ENCODE measurements at regions not wholly inside any gene's neighbourhood (a gene's known extent, or its start where the extent isn't known, plus 50 kb on each side); places are given as distances from the start of the nearest gene placed in this dataset.

- H3K4me2 ChIP-seq, result no peak overlapping the region
- no peaks in the 10 kb centered on the region for H3K4me1 ChIP-seq
- DNase-seq (ENCODE audit: low read depth in 1 of 2, low spot score in 1 of 2), result no peak
- ChIA-PET CTCF (no interaction called here), POLR2A (no interaction called here)
- ATAC-seq, result no peak
- TF ChIP-seq KDM1A (IDR thresholded peaks at IDR 0.05; ENCODE audit: low read depth) (no peak), RFX5 (IDR thresholded peaks at IDR 0.05) (no peak), ZSCAN20 (CRISPR knock-in tag; IDR thresholded peaks at IDR 0.05) (no peak), SREBF2 (IDR thresholded peaks at IDR 0.05) (no peak), EHF (CRISPR knock-in tag; IDR thresholded peaks at IDR 0.05) (no peak), HES2 (IDR thresholded peaks at IDR 0.05) (no peak), FOXS1 (CRISPR knock-in tag; IDR thresholded peaks at IDR 0.05) (no peak), ZNF302 (CRISPR knock-in tag; IDR thresholded peaks at IDR 0.05) (no peak), NFE2L2 (conservative IDR thresholded peaks at IDR 0.05; ENCODE audit: low read length) (no peak), POLR2AphosphoS2 (conservative IDR thresholded peaks at IDR 0.05; ENCODE audit: low read length) (no peak), EHMT2 (IDR thresholded peaks at IDR 0.05; ENCODE audit: low read depth) (no peak), FOSL2 (IDR thresholded peaks at IDR 0.05) (no peak), FOSL2 (CRISPR knock-in tag; IDR thresholded peaks at IDR 0.05) (no peak)
- no peaks in the 10 kb centered on the region for H3K9me3 ChIP-seq
- FAIRE-seq, result no peak
- H3K27ac ChIP-seq, result no peak overlapping the region
- 56% methylated on average over 2 of the region's 2 CpGs for WGBS (ENCODE audit: missing lambda C conversion rate)
- H3K4me3 ChIP-seq, result no peak overlapping the region
Observed at GRCh38 chr6:113017353-113017752, 670.2 kb downstream of the RFPL4B start.

GRCh38 chr6:113018351-113019151, 671.4 kb downstream of the RFPL4B start:
- ATAC-seq, result no peak
- Histone ChIP-seq H3K4me2 (no peak overlapping the region), H3K9me3 (no peaks in the 10 kb centered on the region), H3K4me3 (no peak overlapping the region), H3K27ac (no peak overlapping the region), H3K4me1 (no peaks in the 10 kb centered on the region)
- 69% methylated on average over 5 of the region's 5 CpGs for WGBS (ENCODE audit: missing lambda C conversion rate)
- ChIA-PET POLR2A (no interaction called here), CTCF (no interaction called here)
- DNase-seq (ENCODE audit: low read depth in 1 of 2, low spot score in 1 of 2), result no peak
- FAIRE-seq, result no peak
- TF ChIP-seq POLR2AphosphoS2 (conservative IDR thresholded peaks at IDR 0.05; ENCODE audit: low read length), result no peak
- TF ChIP-seq CBX8 (IDR thresholded peaks at IDR 0.05), result no peak
- no peak for TF ChIP-seq RFX5 (IDR thresholded peaks at IDR 0.05)
- TF ChIP-seq HEYL (CRISPR knock-in tag; IDR thresholded peaks at IDR 0.05), result no peak
- no peak for TF ChIP-seq SREBF2 (IDR thresholded peaks at IDR 0.05)
- no peak for TF ChIP-seq CBX2 (IDR thresholded peaks at IDR 0.05; ENCODE audit: borderline replicate concordance, low read depth)
- no peak for TF ChIP-seq BCL3 (IDR thresholded peaks at IDR 0.05)
- TF ChIP-seq EP300 (IDR thresholded peaks at IDR 0.05), result no peak
- TF ChIP-seq NFE2L2 (conservative IDR thresholded peaks at IDR 0.05; ENCODE audit: low read length), result no peak
- no peak for TF ChIP-seq KDM5A (IDR thresholded peaks at IDR 0.05)
- no peak for TF ChIP-seq HES2 (IDR thresholded peaks at IDR 0.05)
- TF ChIP-seq CEBPB (IDR thresholded peaks at IDR 0.05), result no peak
- TF ChIP-seq JUN (IDR thresholded peaks at IDR 0.05), result no peak
- no peak for TF ChIP-seq BHLHE40 (IDR thresholded peaks at IDR 0.05; ENCODE audit: low read depth, low read length)
- no peak for TF ChIP-seq HMGXB4 (CRISPR knock-in tag; IDR thresholded peaks at IDR 0.05; ENCODE audit: borderline replicate concordance)
- TF ChIP-seq MYC (IDR thresholded peaks at IDR 0.05; ENCODE audit: borderline replicate concordance, low read length), result no peak

Data from A549 (cell line).